ENCODE measurements at regions not wholly inside any gene's neighbourhood (a gene's known extent, or its start where the extent isn't known, plus 50 kb on each side); places are given as distances from the start of the nearest gene placed in this dataset.
"Not testable (repeated sequence)": the region's sequence is repeated elsewhere in the genome, so short reads cannot be mapped to it uniquely, and the experiment has no call there.

- ATAC-seq, result peak; percentile 16
- no peak for DNase-seq (ENCODE audit: low spot score)
Observed at GRCh38 chr1:29948581-29948980, 712.3 kb downstream of the PTPRU start.

GRCh38 chr1:29946057-29946456 is 709.7 kb downstream of the PTPRU start:
- DNase-seq (ENCODE audit: low spot score) (no peak), ATAC-seq (no peak)

GRCh38 chr1:29945426-29945825 is 709.1 kb downstream of the PTPRU start:
- DNase-seq (ENCODE audit: low spot score) (no peak), ATAC-seq (no peak)

- ATAC-seq (no peak), DNase-seq (ENCODE audit: low spot score) (no peak)
Observed at GRCh38 chr1:29944253-29944905, 708.1 kb downstream of the PTPRU start.

GRCh38 chr1:29943034-29943433 is 706.7 kb downstream of the PTPRU start:
- no peak for ATAC-seq
- DNase-seq (ENCODE audit: low spot score), result no peak

GRCh38 chr1:29939079-29939478 is 702.8 kb downstream of the PTPRU start:
- ATAC-seq (no peak), DNase-seq (ENCODE audit: low spot score) (no peak)

- DNase-seq (ENCODE audit: low spot score) (no peak), ATAC-seq (no peak)
Observed at GRCh38 chr1:29937356-29937755, 701.0 kb downstream of the PTPRU start.

- DNase-seq (ENCODE audit: low spot score) (no peak), ATAC-seq (no peak)
Observed at GRCh38 chr1:29936031-29936544, 699.8 kb downstream of the PTPRU start.

GRCh38 chr1:29934255-29934772 is 698.0 kb downstream of the PTPRU start:
- no peak for DNase-seq (ENCODE audit: low spot score)
- ATAC-seq, result no peak

GRCh38 chr1:29933067-29933466 is 696.7 kb downstream of the PTPRU start:
- DNase-seq (ENCODE audit: low spot score), result no peak

GRCh38 chr1:29932626-29933025 is 696.3 kb downstream of the PTPRU start:
- ATAC-seq (no peak), DNase-seq (ENCODE audit: low spot score) (no peak)

More at GRCh38 chr1:29933067-29933466, 696.7 kb downstream of the PTPRU start:
- no peak for ATAC-seq

GRCh38 chr1:29931477-29932175 is 695.3 kb downstream of the PTPRU start:
- no peak for DNase-seq (ENCODE audit: low spot score)
- no peak for ATAC-seq

GRCh38 chr1:29925058-29925457 is 688.7 kb downstream of the PTPRU start:
- DNase-seq (ENCODE audit: low spot score) (no peak), ATAC-seq (no peak)

- ATAC-seq, result no peak
- DNase-seq (ENCODE audit: low spot score), result no peak
Observed at GRCh38 chr1:29924017-29924431, 687.7 kb downstream of the PTPRU start.

GRCh38 chr1:29921741-29922140 is 685.4 kb downstream of the PTPRU start:
- DNase-seq (ENCODE audit: low spot score), result no peak

GRCh38 chr1:29920784-29921183 is 684.5 kb downstream of the PTPRU start:
- DNase-seq (ENCODE audit: low spot score), result no peak
- ATAC-seq, result no peak

More at GRCh38 chr1:29921741-29922140, 685.4 kb downstream of the PTPRU start:
- no peak for ATAC-seq

GRCh38 chr1:29920316-29920715 is 684.0 kb downstream of the PTPRU start:
- no peak for DNase-seq (ENCODE audit: low spot score)

GRCh38 chr1:29919041-29919440 is 682.7 kb downstream of the PTPRU start:
- not testable (repeated sequence) for DNase-seq (ENCODE audit: low spot score); ATAC-seq

More at GRCh38 chr1:29920316-29920715, 684.0 kb downstream of the PTPRU start:
- no peak for ATAC-seq

GRCh38 chr1:29916656-29917369 is 680.5 kb downstream of the PTPRU start:
- DNase-seq (ENCODE audit: low spot score) (no peak), ATAC-seq (no peak)

- DNase-seq (ENCODE audit: low spot score) (no peak), ATAC-seq (no peak)
Observed at GRCh38 chr1:29914936-29915335, 678.6 kb downstream of the PTPRU start.

GRCh38 chr1:29912425-29912824 is 676.1 kb downstream of the PTPRU start:
- no peak for DNase-seq (ENCODE audit: low spot score)
- peak; percentile 38 for ATAC-seq
